ENCODE measurements at regions not wholly inside any gene's neighbourhood (a gene's known extent, or its start where the extent isn't known, plus 50 kb on each side); places are given as distances from the start of the nearest gene placed in this dataset.

DNA sequence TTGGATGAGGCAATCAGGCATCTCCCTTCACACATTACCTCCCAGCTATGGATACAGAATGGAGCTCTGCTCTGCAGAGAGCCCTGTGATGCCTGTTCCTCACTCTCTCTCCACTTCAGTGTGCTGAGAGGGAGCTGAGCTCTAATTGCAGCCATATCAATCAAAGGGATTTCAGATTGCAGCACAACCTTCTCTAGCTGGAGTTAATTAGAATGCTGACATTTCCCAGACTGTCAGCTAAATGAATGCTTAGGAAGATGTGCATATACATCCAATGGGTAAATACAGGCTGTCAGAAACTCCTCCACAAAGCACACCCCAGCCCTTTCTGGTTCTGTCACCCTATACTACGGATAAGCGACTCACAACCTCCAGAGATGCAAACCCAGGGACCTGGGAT lies 402.6 kb downstream of the EIPR1 start:
- no peak for DNase-seq

DNA sequence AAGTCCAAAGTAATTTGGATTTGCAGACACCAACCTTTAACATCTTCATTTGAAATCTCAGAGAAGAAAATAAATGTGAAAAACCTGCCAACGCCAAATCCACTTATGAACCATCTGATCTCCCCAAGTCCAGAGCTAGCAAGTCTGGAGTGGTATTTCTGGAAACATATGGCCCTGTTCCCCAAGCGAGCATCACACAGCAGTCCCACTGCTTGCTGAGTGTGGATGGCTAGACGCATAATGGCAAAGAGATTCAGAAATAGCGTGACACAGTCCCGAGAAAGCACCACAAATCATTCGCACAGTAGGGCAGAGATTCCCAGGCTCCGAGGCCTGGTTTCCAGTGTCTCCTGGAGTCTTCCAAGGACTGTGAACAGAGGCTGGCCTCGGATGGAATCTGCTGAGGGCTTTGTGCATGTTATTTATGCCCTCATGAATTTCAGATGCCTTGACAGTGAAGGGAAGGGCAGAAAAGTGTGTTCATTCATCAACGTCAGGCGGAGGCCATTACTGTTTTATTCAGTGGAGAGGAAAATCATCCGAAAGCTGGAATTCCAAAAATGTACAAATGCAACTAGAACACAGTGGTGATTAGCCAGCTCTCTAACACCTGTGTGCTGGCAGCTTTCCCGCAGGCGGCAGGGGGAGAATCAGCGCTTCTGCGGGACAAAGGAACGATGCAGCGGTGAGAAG lies 417.0 kb downstream of the EIPR1 start:
- no peak for DNase-seq

DNA sequence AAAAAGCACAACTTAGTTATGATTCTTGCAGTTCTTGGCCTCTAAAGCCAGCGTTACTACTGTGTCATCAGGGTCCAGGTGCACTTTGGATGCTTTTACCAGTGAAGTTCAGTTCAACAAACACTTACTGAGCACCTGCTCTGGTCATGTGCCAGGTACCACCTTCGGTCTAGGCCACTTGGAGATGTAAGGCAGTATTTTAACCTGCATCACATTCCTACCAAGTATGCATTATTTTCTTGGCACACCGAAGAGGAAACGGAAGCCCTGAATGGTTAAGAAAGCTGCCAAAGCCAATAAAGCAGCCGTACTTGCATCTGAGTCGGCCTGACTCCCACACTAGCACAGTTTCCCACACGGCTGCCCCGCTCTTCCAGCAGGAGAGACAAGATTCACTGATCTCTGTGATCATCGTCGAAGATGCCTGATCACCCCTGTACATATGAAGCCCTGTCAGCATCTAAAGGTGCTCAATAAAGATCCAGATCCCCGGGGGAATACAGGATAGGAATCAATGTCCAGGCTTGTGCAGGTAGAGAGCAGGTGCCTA lies 427.1 kb downstream of the EIPR1 start:
- no peak for DNase-seq

DNA sequence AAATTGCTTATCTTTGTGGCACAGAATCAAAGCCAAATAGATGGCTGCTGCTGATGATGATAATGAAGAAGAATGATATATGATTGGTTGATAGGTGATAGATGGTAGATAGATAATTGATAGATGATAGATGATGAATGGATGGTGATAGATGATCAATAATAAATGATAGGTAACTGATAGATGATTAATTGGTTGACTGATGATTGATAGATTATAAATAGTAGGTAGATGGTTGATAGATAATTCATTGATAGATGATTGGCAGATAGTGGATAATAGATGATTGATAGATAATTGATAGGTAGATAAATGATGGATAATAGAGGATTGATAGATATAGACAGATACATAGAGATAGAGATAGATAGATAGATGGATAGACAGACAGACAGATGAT lies 430.2 kb downstream of the EIPR1 start:
- DNase-seq = no peak

DNA sequence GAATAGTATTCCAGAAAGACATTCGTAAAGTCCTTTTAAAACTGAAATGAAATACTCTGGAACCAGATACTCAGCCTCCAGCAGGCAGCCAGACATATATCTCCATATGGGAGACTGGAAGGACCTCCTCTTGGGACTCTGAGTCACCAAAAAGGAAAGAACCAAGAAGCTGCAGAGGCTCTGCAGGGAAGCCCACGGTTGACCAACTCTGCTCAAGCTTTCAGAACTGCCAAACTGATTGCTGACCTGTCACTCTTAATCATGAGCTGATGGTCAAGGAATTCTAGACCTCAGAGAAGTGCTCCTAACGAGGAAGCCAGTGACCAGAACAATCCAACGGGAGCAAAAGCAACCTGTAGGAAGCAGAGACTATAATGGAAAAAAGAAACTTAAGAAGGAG lies 434.7 kb downstream of the EIPR1 start:
- DNase-seq = no peak

DNA sequence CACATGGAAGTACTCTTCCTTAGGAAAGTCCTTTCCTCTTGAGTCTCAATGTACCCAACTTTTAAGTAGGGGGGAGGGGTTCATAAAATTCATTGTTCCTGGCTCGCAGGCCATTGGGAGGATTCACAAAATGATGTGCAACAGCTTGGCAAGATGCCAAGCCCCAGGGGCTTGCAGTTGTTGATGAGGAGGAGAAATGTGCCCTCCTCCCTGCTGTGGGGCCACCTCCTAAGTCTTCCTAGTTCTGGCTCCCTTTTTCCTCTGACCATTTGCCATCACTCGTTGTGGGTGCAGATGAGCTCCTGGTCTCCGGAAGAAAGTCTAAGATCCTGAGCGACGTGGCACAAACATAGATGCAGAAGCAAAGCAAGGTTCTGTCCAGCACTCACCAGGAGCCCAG lies 435.4 kb downstream of the EIPR1 start:
- DNase-seq = no peak

DNA sequence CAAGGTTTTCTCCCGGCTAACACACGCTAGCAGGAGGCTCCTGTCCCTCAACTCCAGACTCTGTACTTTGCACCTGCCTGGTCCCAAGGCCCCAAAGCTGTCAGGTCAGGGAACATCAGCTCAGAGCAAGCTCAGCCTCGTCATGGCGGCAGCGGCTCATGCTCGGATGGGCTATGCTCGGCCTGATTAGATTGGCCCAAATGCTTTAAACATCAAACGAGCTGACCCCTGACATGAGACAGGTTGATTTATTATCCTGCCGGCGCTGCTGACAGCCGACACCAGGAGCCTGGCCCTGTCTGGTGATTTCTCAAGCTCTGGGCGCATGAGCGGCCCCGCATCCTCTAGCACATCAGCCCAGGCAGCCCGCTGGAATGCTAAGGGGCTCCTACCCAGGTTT lies 436.4 kb downstream of the EIPR1 start:
- DNase-seq = no peak

DNA sequence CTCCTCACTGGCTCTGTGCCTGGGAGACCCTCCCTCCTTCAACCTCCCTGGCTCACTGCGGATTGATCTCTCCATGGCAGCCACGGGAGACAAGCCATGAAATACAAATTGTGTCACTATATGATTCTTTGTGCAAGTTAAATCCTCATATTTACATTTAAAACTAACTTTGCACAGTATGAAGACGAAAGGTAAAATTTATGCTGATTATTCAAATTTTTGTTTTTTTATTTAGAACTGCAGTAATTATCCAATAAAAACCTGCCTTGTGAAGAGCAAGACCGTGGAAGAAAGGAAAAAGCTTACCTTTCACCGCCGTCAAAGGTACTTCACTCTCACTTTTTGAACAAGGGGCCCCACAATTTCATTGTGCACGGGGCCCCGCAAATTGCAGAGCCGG lies 436.9 kb downstream of the EIPR1 start:
- no peak for DNase-seq

DNA sequence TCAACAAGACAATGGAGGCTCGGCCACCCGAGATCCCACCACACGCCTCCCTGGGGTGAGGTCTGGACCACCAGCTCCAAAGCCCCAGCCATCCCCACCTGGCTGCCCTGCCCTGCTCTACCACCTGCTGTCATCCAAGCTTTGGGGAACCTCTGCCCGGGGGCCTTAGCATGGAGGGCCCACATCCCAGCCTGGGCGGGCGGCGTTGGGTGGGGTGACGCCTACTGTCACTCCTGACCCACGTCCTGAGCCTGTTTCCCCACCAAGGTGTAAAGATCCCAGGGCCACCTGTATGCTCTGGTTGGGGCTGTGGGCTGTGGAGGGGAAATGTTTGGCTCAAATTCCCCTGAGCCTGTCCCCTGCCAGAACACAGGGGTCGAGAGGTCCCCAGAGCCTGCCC lies 437.6 kb downstream of the EIPR1 start:
- no peak for DNase-seq

DNA sequence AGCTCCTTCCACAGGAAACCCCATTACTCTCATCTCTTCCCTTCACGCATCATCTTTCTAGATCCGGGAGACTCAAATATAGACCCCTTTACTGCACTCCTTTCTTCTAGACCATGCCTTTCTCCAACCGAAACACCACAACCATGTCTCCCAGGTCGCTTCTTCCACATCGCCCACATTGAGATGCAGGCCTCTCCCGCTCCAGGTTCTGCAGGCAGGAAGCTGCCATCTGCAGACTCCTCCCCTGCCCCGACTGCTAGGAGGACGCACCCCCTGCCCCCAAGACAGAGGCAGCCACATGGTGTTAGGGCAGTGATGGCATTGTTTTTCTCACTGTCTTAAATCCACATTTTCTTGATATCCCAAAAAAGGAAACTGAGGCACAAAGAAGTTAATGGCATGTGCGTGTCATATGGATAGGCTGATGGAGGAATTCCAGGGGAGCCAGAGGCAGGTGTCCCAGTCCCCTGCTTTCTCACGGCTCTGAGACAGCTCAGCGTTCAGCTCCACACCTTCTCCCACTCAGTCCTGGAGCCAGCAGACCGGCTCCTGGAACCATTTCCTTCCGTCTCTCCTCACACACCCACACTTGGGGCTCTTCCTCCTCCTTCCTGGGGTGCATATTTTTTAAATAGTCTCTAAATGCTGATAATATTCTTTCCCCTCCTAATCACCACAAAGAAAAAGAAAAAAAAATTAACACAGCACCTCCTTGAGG lies 438.4 kb downstream of the EIPR1 start:
- DNase-seq = no peak

DNA sequence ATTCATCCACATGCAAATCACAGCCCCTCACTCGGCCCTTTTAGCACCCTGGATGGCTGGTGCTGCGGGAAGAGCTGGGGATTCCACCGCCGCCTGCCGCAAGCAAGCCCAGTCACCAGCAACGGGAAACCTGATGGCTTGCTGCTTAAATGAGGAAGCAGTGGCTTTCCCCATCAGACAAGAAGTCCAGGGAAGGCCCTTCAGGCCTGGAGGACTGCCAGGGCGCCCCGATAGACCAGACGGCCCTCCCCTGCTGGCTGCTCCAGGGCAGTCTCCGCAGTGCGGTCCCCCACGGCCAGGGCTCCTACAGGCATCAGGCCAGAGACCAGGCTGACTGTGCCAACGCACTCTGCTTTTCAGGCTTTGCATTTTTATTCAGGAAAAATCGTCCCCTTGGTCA lies 439.1 kb downstream of the EIPR1 start:
- DNase-seq = no peak

DNA sequence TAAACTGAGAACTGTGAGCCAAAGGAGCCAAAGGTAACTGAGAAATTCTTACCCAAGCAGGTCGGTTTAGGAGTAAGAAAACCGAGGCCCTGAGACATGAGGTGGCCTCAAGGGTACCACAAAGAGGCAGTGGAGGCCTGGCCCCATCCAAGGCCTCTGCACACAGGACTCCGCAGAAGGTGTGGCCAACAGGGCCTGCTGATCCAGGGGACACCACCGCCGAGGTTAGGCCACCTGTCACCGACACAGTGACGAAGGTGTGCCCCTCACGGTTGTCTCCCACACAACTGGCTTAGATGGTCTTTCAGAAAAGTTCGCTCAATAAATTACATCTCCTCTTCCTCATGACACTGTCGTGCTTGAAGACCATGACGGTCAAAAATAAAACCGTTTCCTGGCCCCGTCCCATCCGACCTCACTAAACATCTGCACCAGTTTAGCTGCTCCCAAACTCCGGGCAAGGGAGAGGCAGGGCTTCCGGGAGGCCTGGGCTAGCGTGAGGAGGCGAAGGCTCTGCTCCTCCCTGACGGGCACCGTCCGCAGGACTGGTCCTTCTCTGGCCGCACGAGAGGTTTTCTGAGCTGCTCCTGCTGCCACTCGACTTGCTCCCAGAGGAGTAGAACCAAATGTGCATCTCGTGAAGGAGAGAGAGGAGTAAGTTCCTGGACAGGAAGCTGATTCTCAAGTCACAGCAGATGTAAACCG lies 442.0 kb downstream of the EIPR1 start:
- DNase-seq = no peak

DNA sequence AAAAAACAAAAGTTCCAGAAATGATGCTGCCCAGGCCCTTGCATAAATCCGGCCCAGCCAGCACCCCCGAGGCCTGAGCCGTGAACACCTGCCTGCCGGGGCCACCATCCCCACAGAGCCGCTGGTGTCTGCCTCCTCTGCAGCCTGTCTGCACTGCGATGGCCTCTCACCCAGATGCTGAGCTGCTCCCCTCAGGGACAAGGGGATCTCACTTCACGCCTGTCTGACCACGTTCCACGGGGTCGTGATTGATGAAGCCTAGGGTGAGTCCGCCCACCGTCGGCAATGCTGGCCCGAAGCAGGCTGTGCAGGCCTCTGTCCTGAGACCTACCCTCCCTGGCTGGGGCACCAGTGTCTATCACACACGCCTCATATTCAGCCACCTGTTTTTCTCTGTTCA lies 444.2 kb downstream of the EIPR1 start:
- DNase-seq = no peak

DNA sequence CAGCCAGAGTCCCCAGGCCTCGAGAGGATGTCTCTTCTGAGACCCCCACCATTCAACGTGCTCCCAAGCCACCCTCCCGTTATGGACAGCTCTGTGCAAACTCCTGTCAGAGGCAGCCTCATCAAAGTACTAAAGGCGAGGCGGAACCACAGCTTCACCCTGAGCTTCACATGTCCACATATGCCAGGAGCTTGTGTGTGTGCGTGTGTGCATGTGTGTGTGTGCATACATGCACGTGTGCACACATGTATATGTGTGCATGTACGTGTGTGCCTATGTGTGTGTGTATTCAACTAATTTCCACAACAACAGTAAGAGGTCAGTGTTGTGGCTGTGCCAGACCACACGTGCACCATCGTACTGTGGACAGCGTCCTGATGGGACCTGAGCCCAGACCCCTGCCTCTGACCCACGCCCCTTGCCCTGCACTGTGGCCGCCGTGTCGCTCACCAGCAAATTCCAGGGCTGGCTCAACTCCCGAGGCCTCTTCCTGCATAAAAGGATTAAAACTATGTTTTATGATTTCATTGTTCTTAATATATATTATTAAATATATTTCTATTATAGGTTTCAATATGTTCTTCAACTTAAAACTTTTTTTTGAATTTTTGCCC lies 444.8 kb downstream of the EIPR1 start:
- no peak for DNase-seq

DNA sequence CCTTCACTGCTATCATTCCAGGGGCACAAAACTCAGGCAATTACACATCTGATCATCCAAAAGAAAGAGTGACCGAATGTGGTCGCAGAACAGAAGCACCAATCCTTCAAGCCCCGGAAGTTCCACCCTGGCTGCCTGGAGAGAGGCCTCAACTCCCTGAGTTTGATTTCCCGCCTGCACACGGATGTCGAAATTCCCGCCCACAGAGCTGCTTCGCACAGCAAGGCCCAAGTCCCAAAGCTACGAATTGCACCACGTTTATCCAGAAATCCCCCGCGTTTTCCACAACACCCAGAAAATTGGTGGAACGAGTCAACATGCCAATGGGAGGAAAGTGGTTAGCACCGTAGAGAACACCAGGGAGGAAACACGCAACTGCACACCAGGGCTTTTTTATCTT lies 445.4 kb downstream of the EIPR1 start:
- DNase-seq = no peak

DNA sequence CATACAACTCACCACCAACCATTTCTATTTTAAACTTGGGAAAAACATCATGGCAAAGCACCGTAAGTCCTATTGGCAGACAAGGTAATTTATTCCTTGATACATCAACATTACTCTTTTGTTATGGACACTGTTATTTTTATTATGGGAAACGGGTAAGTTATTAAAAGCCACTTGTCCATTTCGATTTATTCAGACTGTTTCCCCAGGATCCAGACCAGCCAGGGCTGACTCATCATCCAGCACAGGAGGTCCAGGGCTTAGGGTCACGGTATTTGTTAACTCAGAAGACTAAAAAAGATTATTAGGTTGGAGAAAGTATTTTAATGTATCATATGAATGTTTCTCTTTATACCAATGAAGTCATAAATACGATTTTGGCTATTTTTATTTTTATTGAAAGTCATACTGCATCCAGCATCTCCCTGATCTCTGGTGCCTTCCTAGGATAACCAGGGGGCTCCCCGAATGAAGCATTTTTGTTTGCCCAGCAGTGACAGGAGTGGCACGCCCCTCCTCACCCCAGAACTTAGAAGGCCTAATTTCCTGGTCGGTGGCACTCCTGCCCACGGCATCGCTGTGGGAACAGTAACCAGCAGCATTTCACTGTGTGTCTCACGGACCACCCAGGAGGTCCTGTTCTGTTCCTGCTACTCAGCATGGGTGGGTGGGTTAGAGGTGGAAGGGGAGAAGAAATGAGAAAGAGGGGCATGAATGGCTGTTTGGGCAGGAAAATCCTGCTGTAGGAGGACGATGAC lies 446.1 kb downstream of the EIPR1 start:
- DNase-seq = no peak

DNA sequence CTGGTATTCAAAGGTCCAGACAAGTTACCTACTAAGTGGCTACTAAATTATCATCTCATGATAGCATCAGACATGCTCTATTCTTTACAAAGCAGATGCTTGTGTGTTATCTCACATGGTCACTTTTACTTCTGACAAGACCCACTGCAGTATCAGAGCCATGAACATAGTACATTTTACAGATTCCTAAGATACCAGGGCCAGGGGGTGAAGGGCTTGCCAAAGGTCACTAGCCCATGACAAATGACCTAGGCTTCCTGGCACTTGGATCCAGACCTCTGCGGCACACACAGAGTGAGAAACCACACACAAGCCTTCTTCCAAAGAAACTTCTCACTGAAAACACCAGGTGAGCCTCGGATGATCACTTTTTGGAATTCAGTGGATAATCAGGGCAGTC lies 446.8 kb downstream of the EIPR1 start:
- DNase-seq = no peak

DNA sequence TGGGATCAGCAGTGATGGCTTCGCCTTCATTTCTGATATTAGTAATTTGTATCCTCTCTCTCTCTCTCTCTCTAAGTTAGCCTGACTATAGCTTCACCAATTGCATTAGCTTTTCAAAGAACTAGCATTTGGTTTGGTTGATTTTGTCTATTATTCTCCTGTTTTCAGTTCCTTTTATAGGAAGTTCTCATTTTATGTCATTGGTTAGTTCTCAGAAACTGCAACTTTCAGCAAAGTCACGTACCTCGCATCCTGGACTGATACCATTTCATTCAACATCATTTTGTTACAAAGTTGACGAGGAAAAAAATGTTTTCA lies 450.8 kb downstream of the EIPR1 start:
- no peak for DNase-seq

DNA sequence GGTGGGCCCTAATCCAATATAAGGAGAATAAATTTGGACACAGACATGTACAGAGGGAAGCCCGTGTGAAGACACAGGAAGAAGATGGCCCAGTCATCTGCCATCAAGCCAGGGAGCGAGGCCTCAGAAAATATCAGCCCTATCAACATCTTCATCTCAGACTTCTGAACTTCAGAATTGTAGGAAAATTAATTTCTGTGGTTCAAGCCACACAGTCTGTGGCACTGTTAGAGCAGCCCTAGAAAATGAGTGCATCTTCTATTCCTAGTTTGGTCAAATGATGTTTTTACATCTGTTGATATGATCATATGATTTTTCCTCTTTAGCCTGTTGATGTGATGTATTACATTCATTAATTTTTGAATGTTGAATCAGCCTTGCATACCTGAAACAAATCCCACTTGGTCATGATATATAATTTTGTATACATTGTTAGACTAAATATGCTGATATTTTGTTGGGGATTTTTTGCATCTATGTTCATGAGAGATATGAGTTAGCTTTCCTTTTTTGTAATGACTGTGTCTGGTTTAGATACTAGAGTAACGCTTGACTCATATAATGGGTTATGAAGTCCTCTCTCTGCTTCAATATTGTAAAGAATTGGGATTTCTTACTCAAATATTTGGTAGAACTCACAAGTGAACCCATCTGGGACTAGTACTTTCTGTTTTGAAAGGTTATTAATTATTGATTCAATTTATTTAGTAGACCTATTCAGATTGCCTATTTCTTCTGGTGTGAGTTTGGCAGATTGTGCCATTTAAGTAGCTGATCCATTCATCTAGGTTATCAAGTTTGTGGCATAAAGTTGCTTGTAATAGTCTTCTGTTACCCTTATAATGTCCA lies 451.4 kb downstream of the EIPR1 start:
- no peak for DNase-seq

DNA sequence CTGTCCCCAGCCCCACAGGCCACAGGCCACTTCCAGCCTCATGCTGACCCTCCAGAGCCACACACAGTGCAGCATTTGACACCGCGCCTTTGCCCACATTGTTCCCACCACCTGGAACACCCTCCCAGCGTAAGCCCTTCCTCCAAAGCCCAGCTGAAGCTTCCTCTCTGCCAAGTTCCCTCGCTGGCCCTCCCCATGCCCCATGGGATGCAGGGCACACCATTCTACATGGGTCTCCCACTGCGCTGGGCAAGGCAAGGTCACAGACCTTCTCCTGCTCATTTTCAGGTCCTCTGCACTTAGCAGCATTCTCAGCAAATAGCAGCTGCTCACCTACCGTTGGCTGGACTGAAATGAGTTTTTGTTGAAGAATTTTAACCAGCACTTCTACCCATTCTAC lies 455.5 kb downstream of the EIPR1 start:
- DNase-seq = no peak

DNA sequence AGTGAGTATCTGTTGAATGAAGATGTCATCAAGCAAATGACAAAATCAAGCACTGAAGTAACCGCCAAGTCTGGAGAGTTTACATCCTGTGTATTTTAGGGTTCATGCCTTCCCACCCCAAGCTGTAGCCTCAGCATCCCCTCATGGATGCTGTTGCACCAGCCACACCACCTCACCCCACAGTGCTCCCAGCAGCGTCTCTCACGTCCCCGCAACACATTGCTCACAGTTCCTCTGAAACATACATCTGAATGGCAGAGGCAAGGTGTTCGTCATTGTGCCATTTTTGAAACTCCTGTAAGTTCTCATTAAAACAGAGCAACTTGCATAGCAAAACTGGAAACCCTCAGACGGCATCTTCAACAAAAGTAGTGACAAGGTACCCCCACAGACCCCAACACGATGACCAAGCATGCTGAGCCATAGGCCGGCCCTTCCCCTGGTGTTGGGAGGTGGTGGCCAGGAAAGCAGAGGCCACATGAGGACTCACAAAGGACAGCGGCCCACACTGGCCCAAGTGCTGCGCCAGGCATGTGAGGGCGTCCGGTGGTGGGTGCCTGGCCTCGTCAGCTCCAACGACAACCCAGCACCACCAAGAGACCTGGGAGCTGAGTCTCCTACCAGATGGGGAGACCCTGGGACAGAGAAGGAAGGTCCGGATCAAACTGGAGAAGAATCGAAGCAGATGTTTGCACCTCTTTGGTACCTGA lies 456.5 kb downstream of the EIPR1 start:
- no peak for DNase-seq

Measured in activated naive CD4-positive, alpha-beta T cell treated with Interleukin-2 at 50 U/mL for 16 hours (primary cell).